ENCODE measurements at regions not wholly inside any gene's neighbourhood (a gene's known extent, or its start where the extent isn't known, plus 50 kb on each side); places are given as distances from the start of the nearest gene placed in this dataset.

DNA sequence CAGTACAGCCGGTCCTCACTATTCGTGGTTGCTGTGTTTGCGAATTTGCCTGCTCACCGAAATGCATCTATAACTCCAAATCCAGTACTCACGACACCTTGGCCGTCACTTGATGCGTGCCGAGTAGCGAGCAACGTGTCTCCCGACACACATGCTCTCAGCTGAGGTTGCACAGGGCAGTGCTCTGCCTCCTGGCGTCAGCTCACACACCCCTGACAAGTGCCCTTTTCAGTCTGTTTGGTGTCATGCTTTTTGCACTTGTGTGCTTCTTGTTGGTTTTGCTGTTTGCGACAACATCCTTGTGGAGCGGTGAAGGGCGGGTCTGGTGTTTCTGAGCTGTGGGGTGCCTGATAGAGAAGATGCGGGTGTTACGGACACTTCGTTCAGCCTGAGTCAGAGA is 110.4 kb upstream of the RFLNA start:
- Histone ChIP-seq H3K4me1 (ENCODE audit: low read depth) (no peaks in the 10 kb centered on the region), H3K9me3 (no peaks in the 10 kb centered on the region), H3K36me3 (ENCODE audit: low read depth) (no peaks in the 10 kb centered on the region), H3K4me3 (no peak overlapping the region)
- no peak for ATAC-seq
- DNase-seq = no peak
- intact Hi-C loops (cut with DNase I, micrococcal nuclease) = no loop called here
- TF ChIP-seq, protein P1, sequence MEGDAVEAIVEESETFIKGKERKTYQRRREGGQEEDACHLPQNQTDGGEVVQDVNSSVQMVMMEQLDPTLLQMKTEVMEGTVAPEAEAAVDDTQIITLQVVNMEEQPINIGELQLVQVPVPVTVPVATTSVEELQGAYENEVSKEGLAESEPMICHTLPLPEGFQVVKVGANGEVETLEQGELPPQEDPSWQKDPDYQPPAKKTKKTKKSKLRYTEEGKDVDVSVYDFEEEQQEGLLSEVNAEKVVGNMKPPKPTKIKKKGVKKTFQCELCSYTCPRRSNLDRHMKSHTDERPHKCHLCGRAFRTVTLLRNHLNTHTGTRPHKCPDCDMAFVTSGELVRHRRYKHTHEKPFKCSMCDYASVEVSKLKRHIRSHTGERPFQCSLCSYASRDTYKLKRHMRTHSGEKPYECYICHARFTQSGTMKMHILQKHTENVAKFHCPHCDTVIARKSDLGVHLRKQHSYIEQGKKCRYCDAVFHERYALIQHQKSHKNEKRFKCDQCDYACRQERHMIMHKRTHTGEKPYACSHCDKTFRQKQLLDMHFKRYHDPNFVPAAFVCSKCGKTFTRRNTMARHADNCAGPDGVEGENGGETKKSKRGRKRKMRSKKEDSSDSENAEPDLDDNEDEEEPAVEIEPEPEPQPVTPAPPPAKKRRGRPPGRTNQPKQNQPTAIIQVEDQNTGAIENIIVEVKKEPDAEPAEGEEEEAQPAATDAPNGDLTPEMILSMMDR (IDR thresholded peaks at IDR 0.05) = no peak

DNA sequence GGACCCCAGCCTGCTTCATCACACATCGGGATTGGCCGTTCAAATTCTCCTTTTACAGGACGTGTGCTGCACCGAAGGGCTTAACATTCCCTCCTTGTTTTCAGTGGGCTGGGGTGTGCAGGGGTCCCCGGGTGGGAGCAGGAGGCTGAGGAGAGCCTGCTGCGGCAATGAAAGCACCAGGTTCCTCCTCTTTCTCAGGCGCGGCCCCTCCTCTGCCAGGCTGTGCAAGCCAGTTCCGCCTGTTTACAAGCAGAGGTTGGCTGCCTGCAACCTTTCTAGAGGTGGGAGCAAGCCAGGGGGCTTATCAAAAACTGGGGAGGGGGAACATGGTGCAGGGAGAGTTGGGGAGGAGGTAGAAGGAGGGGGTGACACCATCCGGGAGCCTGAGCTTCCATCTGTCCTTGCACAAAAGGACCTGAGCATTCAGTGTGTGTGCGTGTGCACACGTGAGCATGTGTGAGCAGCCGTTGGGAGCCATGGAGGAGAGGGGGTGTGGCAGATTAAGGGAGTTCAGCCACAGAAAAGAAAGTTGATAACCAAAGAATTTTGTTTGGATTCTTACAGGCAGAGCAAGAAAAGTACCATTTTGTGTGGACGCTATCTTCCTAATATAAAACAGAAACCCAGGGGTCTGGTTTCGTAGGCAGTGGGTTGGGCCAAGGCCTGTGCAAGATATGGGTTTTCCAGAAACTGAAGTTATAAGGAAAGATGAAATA is 108.8 kb upstream of the RFLNA start:
- DNase-seq (no peak), ATAC-seq (no peak)
- Histone ChIP-seq H3K4me3 (no peak overlapping the region), H3K36me3 (ENCODE audit: low read depth) (no peaks in the 10 kb centered on the region), H3K4me1 (ENCODE audit: low read depth) (no peaks in the 10 kb centered on the region), H3K9me3 (no peaks in the 10 kb centered on the region)
- TF ChIP-seq, protein P1 (IDR thresholded peaks at IDR 0.05) = no peak
- intact Hi-C loops (cut with DNase I, micrococcal nuclease) = no loop called here

DNA sequence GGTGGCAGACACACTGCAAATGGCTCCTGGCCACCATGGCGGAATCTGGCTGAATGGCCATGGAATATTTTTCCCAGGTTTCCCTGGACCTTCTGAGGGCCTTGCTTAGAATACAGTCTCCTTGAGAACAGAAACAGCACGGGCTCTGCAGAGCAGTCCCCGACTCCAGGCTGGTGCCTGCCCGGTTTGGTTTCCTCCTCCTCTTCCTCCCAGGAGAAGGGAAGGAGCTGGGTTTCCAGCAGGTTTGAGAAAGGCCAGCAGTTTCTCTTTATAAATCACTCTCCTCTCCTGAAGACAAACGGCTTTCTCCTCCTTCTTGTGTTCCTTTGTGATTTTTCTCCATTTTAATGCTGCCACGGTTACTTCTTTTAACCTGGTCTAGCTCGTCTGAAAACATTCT is 106.8 kb upstream of the RFLNA start:
- H3K4me3 ChIP-seq = no peak overlapping the region
- no peaks in the 10 kb centered on the region for H3K36me3 ChIP-seq (ENCODE audit: low read depth)
- H3K9me3 ChIP-seq = no peaks in the 10 kb centered on the region
- TF ChIP-seq, protein P1 (IDR thresholded peaks at IDR 0.05) = no peak
- ATAC-seq = no peak
- H3K4me1 ChIP-seq (ENCODE audit: low read depth) = no peaks in the 10 kb centered on the region
- DNase-seq = no peak
- intact Hi-C loops (cut with DNase I, micrococcal nuclease) = no loop called here

DNA sequence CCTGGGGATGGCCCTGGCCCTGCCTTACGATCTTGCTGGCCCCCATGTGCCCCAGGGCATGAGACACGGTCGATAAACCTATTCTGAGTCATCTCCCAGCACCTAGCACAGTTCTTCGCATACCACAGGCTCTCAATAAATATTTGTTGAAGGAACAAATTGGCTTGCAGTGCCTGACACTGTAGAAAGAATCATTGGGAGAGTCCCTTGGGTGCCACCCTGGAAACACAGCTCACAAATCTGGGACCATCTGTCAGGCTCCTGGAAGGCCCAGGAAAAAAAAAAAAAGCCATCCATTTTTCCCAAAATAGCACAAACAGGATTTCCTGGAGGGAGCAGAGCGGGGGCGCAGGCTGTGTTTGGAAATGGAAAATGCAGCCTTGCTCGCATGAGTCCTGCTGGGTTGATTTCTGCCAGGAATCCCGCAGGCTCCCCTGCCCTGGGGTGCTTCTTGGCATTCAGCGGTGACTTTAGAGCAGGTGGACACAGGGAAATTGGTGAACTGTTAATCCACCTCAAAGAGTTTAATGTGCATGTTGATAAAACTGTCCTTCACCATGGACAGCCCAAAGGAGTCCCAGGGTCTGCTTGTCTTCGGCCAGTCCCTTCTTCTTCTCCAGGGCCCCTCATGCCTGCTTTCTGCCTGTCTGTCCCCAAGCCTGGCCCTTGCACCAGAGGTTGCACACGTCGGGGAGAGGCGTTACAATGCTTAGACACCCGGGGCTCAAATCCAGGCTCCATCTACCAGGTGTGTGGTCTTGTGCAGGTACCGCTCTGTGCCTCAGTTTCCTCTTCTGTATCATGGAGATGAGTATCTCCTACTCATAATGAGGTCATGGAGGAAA is 106.1 kb upstream of the RFLNA start:
- TF ChIP-seq, protein P1 (IDR thresholded peaks at IDR 0.05) = no peak
- no peaks in the 10 kb centered on the region for H3K4me1 ChIP-seq (ENCODE audit: low read depth)
- H3K36me3 ChIP-seq (ENCODE audit: low read depth) = no peaks in the 10 kb centered on the region
- ATAC-seq (peak; percentile 76), DNase-seq (no peak)
- no peaks in the 10 kb centered on the region for H3K9me3 ChIP-seq
- intact Hi-C loops (cut with DNase I, micrococcal nuclease) = no loop called here
- H3K4me3 ChIP-seq = no peak overlapping the region

DNA sequence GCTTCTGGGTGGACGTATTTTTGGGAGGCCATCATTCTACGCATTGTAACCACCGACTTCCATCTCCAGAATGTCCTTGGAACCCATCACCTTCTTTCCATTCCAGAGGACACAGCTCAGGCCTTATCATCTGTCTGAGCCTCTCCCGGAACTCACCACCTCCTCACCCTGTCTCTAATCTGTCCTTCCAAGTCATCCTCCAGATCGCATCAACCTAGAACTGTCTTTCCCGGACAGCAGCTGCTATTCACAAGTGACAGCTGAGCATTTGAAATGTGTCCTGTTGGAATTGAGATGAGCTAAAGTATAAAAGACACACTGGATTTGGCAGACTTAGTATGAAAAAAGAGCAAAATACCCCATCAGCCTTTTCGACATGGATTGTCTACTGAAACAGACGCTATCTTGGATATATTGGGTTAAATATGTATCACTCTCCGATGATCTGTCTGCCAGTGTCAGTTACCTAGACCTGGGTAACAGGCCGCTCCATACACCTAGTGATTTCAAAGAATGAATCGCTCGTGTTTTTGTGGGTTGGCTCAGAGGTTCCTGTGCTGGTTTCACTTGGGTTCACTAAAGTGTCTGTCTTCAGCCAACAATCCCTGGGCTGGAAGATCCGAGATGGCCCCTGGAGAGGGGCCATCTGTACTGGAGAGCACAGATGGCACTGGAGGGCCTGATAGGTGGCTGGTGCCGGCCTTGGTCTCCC is 104.4 kb upstream of the RFLNA start:
- ATAC-seq = no peak
- H3K4me3 ChIP-seq = no peak overlapping the region

More for the DNA sequence above, 104.4 kb upstream of the RFLNA start:
- peaks cover 6% of the 10 kb centered on the region for H3K4me1 ChIP-seq (ENCODE audit: low read depth)
- intact Hi-C loops (cut with DNase I, micrococcal nuclease) = no loop called here
- H3K9me3 ChIP-seq = no peaks in the 10 kb centered on the region
- DNase-seq = no peak
- no peaks in the 10 kb centered on the region for H3K36me3 ChIP-seq (ENCODE audit: low read depth)
- TF ChIP-seq, protein P1 (IDR thresholded peaks at IDR 0.05) = no peak
